ENCODE measurements at regions not wholly inside any gene's neighbourhood (a gene's known extent, or its start where the extent isn't known, plus 50 kb on each side); places are given as distances from the start of the nearest gene placed in this dataset.

GRCh38 chr7:41239596-41239995 lies 463.3 kb downstream of the INHBA start:
- no peak for DNase-seq (ENCODE audit: low spot score)
- no peak overlapping the region for H3K4me3 Mint-ChIP-seq (ENCODE audit: unreplicated experiment)
- no peaks in the 10 kb centered on the region for H3K9me3 Mint-ChIP-seq (ENCODE audit: unreplicated experiment)
- TF ChIP-seq CTCF (IDR thresholded peaks at IDR 0.05; ENCODE audit: unreplicated experiment): no peak
- H3K36me3 Mint-ChIP-seq (ENCODE audit: low read depth, unreplicated experiment): no peaks in the 10 kb centered on the region
- peaks cover 3% of the 10 kb centered on the region for H3K4me1 Mint-ChIP-seq (ENCODE audit: unreplicated experiment)
- no peak overlapping the region for H3K27ac Mint-ChIP-seq (ENCODE audit: unreplicated experiment)
- H3K27me3 Mint-ChIP-seq (ENCODE audit: unreplicated experiment): no peaks in the 10 kb centered on the region

GRCh38 chr7:41238851-41239331 lies 464.0 kb downstream of the INHBA start:
- Mint-ChIP-seq H3K36me3 (ENCODE audit: low read depth, unreplicated experiment) (no peaks in the 10 kb centered on the region), H3K27me3 (ENCODE audit: unreplicated experiment) (no peaks in the 10 kb centered on the region), H3K4me1 (ENCODE audit: unreplicated experiment) (peaks cover 3% of the 10 kb centered on the region), H3K27ac (ENCODE audit: unreplicated experiment) (no peak overlapping the region), H3K4me3 (ENCODE audit: unreplicated experiment) (no peak overlapping the region), H3K9me3 (ENCODE audit: unreplicated experiment) (no peaks in the 10 kb centered on the region)
- TF ChIP-seq CTCF (IDR thresholded peaks at IDR 0.05; ENCODE audit: unreplicated experiment): no peak
- no peak for DNase-seq (ENCODE audit: low spot score)

- H3K27ac Mint-ChIP-seq (ENCODE audit: unreplicated experiment): no peak overlapping the region
- no peak for TF ChIP-seq CTCF (IDR thresholded peaks at IDR 0.05; ENCODE audit: unreplicated experiment)
- no peak for DNase-seq (ENCODE audit: low spot score)
- no peaks in the 10 kb centered on the region for H3K36me3 Mint-ChIP-seq (ENCODE audit: low read depth, unreplicated experiment)
- peaks cover 3% of the 10 kb centered on the region for H3K4me1 Mint-ChIP-seq (ENCODE audit: unreplicated experiment)
- no peaks in the 10 kb centered on the region for H3K27me3 Mint-ChIP-seq (ENCODE audit: unreplicated experiment)
- H3K4me3 Mint-ChIP-seq (ENCODE audit: unreplicated experiment): no peak overlapping the region
- no peaks in the 10 kb centered on the region for H3K9me3 Mint-ChIP-seq (ENCODE audit: unreplicated experiment)
Measured at GRCh38 chr7:41237956-41238355, 464.9 kb downstream of the INHBA start.

GRCh38 chr7:41232086-41232485 lies 470.8 kb downstream of the INHBA start:
- no peaks in the 10 kb centered on the region for H3K27me3 Mint-ChIP-seq (ENCODE audit: unreplicated experiment)
- no peak overlapping the region for H3K27ac Mint-ChIP-seq (ENCODE audit: unreplicated experiment)

More at GRCh38 chr7:41232086-41232485, 470.8 kb downstream of the INHBA start:
- TF ChIP-seq CTCF (IDR thresholded peaks at IDR 0.05; ENCODE audit: unreplicated experiment): no peak
- Mint-ChIP-seq H3K36me3 (ENCODE audit: low read depth, unreplicated experiment) (peaks cover 4% of the 10 kb centered on the region), H3K4me1 (ENCODE audit: unreplicated experiment) (no peaks in the 10 kb centered on the region), H3K9me3 (ENCODE audit: unreplicated experiment) (no peaks in the 10 kb centered on the region), H3K4me3 (ENCODE audit: unreplicated experiment) (no peak overlapping the region)
- DNase-seq (ENCODE audit: low spot score): no peak
